Peyer's patch (tissue), 4 donors: ENCODE measurements at regions not wholly inside any gene's neighbourhood (a gene's known extent, or its start where the extent isn't known, plus 50 kb on each side); places are given as distances from the start of the nearest gene placed in this dataset.

Experiments used
- CTCF ChIP-seq, 6 experiments: fragments of 450-650 bp in 4 of 6; fragments of 200-600 bp in 2 of 6; sonication (generic) in 1 of 6; IDR thresholded peaks; one replicate each; pipeline ENCODE4 v1.5.1; 2017 to 2019; ENCODE audit warnings: antibody characterized with exemption in 6 of 6, mild to moderate bottlenecking in 3 of 6, moderate library complexity in 1 of 6
- POLR2A ChIP-seq, 2 donors: fragments of 450-650 bp; IDR thresholded peaks; one replicate each; pipeline ENCODE4 v1.5.1; 2017; ENCODE audit warnings: antibody characterized with exemption in 2 of 2, mild to moderate bottlenecking in 2 of 2, moderate library complexity in 2 of 2

GRCh38 chr1:188317894-188318293, 1489.1 kb downstream of the PLA2G4A start:
- TF ChIP-seq POLR2A (IDR thresholded peaks at IDR 0.05) (no peak), CTCF (IDR thresholded peaks at IDR 0.05) (no peak)
